SJSA1 (cell line): ENCODE measurements at regions not wholly inside any gene's neighbourhood (a gene's known extent, or its start where the extent isn't known, plus 50 kb on each side); places are given as distances from the start of the nearest gene placed in this dataset.
"Not testable (repeated sequence)": the region's sequence is repeated elsewhere in the genome, so short reads cannot be mapped to it uniquely, and the experiment has no call there.

Source experiments
- DNase-seq, 2 experiments: peaks; one replicate each; pipeline ENCODE4 v3.0.0-alpha.2; 2015 to 2020; ENCODE audit warnings: low spot score in 2 of 2, low read depth in 1 of 2
- H3K27ac ChIP-seq: fragments of 250-450 bp; sonication (Bioruptor Pico); 2 replicates; pipeline ENCODE4 v1.5.1; 2020; ENCODE audit warnings: mild to moderate bottlenecking, moderate library complexity
- H3K27me3 ChIP-seq: fragments of 250-450 bp; sonication (Bioruptor Pico); replicated peaks from 2 replicates; pipeline ENCODE4 v1.5.1; 2020; ENCODE audit warnings: mild to moderate bottlenecking, moderate library complexity
- H3K36me3 ChIP-seq: fragments of 250-450 bp; sonication (Bioruptor Pico); 2 replicates; pipeline ENCODE4 v1.5.1; 2020; ENCODE audit warnings: mild to moderate bottlenecking
- H3K4me1 ChIP-seq: fragments of 250-450 bp; sonication (Bioruptor Pico); replicated peaks from 2 replicates; pipeline ENCODE4 v1.6.1; 2021; ENCODE audit warnings: mild to moderate bottlenecking
- H3K4me3 ChIP-seq: fragments of 250-450 bp; sonication (Bioruptor Pico); 2 replicates; pipeline ENCODE4 v1.5.1; 2020; ENCODE audit warnings: mild to moderate bottlenecking
- H3K9me3 ChIP-seq: fragments of 250-450 bp; sonication (Bioruptor Pico); replicated peaks from 2 replicates; pipeline ENCODE4 v1.5.1; 2020; ENCODE audit warnings: mild to moderate bottlenecking

GRCh38 chr2:198909525-198910267 lies 548.0 kb downstream of the SATB2 start:
- H3K27me3 ChIP-seq, result no peaks in the 10 kb centered on the region; the same call in 1 of the 2 replicates
- H3K4me3 ChIP-seq, result no peak overlapping the region
- no peak for DNase-seq
- no peaks in the 10 kb centered on the region for H3K9me3 ChIP-seq
- H3K36me3 ChIP-seq, result no peaks in the 10 kb centered on the region
- no peak overlapping the region for H3K27ac ChIP-seq
- H3K4me1 ChIP-seq, result no peaks in the 10 kb centered on the region

DNA sequence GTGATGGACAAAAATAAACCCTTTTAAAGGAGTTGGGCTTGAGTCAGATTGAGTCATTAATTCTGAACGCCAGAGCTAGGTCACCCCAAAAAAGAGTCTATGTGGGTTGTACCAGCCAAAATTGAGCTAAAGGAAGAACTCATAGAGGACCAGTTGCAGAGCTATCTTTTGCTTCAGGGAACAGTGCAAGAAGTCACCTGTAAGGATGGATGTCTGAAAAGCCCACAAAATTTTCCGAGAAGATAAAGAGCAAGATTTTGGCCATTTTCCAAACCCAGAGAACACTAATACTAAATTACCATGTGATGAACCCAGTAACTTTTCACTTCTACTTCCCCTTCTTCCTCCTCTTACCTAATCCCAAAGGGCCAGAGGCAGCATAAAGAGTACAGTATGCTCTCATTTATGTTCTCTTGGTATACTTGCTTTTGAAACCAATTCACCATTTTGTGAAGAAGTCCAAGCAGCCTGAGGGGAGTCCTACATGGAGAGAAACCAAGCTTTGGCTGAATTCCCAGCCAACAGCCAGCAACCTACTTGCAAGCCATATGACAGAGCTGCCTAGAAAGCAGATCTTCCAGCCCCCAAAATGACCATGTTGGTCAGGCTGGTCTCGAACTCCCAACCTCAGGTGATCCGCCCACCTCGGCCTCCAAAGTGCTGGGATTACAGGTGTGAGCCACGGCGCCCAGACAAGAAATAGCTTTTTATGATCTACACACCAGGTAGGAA lies 551.7 kb downstream of the SATB2 start:
- DNase-seq, result no peak
- no peaks in the 10 kb centered on the region for H3K36me3 ChIP-seq
- H3K4me3 ChIP-seq, result no peak overlapping the region
- no peak overlapping the region for H3K27ac ChIP-seq
- H3K4me1 ChIP-seq, result no peaks in the 10 kb centered on the region
- H3K27me3 ChIP-seq, result no peaks in the 10 kb centered on the region
- no peaks in the 10 kb centered on the region for H3K9me3 ChIP-seq

- Histone ChIP-seq H3K36me3 (no peaks in the 10 kb centered on the region), H3K9me3 (no peaks in the 10 kb centered on the region), H3K4me3 (no peak overlapping the region), H3K27me3 (no peaks in the 10 kb centered on the region), H3K4me1 (no peaks in the 10 kb centered on the region), H3K27ac (no peak overlapping the region)
- no peak for DNase-seq
These were observed 555.8 kb downstream of the SATB2 start for GRCh38 chr2:198901894-198902293.

GRCh38 chr2:198900141-198900540 lies 557.6 kb downstream of the SATB2 start:
- Histone ChIP-seq H3K4me1 (no peaks in the 10 kb centered on the region), H3K27me3 (no peaks in the 10 kb centered on the region), H3K9me3 (no peaks in the 10 kb centered on the region), H3K4me3 (no peak overlapping the region), H3K27ac (no peak overlapping the region), H3K36me3 (no peaks in the 10 kb centered on the region)
- no peak for DNase-seq

- Histone ChIP-seq H3K4me1 (no peaks in the 10 kb centered on the region), H3K27me3 (no peaks in the 10 kb centered on the region), H3K27ac (no peak overlapping the region), H3K9me3 (no peaks in the 10 kb centered on the region), H3K4me3 (no peak overlapping the region), H3K36me3 (no peaks in the 10 kb centered on the region)
- no peak for DNase-seq
These were observed 567.2 kb downstream of the SATB2 start for GRCh38 chr2:198890490-198890889.

GRCh38 chr2:198883604-198884003 lies 574.1 kb downstream of the SATB2 start:
- H3K4me1 ChIP-seq, result no peaks in the 10 kb centered on the region
- no peaks in the 10 kb centered on the region for H3K36me3 ChIP-seq
- H3K27me3 ChIP-seq, result no peaks in the 10 kb centered on the region
- DNase-seq, result no peak
- H3K4me3 ChIP-seq, result no peak overlapping the region
- H3K27ac ChIP-seq, result no peak overlapping the region
- no peaks in the 10 kb centered on the region for H3K9me3 ChIP-seq

GRCh38 chr2:198880986-198881385 lies 576.8 kb downstream of the SATB2 start:
- Histone ChIP-seq H3K27ac (no peak overlapping the region), H3K9me3 (no peaks in the 10 kb centered on the region), H3K27me3 (no peaks in the 10 kb centered on the region), H3K4me3 (no peak overlapping the region), H3K4me1 (no peaks in the 10 kb centered on the region), H3K36me3 (no peaks in the 10 kb centered on the region)
- no peak for DNase-seq

GRCh38 chr2:198880421-198880820 lies 577.3 kb downstream of the SATB2 start:
- Histone ChIP-seq H3K36me3 (no peaks in the 10 kb centered on the region), H3K27ac (no peak overlapping the region), H3K9me3 (no peaks in the 10 kb centered on the region), H3K27me3 (no peaks in the 10 kb centered on the region), H3K4me3 (no peak overlapping the region), H3K4me1 (no peaks in the 10 kb centered on the region)
- no peak for DNase-seq

GRCh38 chr2:198874472-198874858 lies 583.3 kb downstream of the SATB2 start:
- no peak overlapping the region for H3K27ac ChIP-seq
- H3K4me1 ChIP-seq, result no peaks in the 10 kb centered on the region; the same call in 1 of the 2 replicates
- no peaks in the 10 kb centered on the region for H3K36me3 ChIP-seq
- no peak for DNase-seq
- no peak overlapping the region for H3K4me3 ChIP-seq
- H3K9me3 ChIP-seq, result no peaks in the 10 kb centered on the region
- H3K27me3 ChIP-seq, result no peaks in the 10 kb centered on the region

DNA sequence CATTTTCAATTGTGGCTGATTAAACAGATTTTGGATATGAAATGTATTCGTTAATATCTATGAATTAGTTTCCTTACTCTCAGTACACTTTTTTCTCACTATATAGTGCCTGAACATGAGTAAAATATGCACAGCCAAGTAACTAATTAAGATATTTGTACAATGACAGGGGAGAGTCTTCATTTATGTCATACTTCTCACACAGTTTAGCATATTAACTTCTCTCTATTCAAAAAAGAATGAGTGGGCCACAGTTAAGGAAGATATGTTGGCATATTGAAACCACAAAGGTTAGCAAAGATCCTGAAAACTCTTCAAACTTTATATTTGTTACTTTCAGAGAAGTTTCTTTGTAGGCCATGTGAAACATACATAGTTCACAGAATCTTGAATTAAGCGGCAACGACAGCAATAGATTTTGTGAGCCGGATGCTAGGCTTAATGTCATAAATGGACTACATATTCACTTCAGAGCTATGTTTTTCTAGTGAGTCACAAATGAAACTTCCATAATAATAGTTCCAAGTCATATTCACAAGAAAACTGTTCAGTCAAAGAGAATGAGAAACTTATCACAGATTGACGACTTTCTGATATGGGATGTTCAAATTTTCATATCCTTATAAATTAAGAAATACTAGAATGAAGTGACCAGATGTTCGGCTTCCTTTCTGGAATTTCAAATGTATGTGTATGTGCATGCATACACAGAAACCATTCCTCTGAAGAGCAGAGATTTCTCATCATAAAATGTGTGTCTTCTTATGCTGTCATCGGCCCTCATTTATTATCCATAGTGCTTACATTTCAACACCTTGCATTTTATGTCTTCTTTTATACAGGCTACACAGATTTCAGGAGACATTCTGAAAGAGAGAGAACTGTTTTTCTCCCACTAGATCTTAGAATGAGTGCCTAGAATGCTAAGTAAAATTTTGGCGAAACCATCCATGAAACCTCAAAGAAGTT lies 584.0 kb downstream of the SATB2 start:
- no peaks in the 10 kb centered on the region for H3K9me3 ChIP-seq
- H3K36me3 ChIP-seq, result no peaks in the 10 kb centered on the region
- no peak for DNase-seq
- H3K27ac ChIP-seq, result no peak overlapping the region
- H3K4me1 ChIP-seq, result no peaks in the 10 kb centered on the region; the same call in 1 of the 2 replicates
- no peaks in the 10 kb centered on the region for H3K27me3 ChIP-seq
- no peak overlapping the region for H3K4me3 ChIP-seq

GRCh38 chr2:198863655-198864054 lies 594.1 kb downstream of the SATB2 start:
- no peak overlapping the region for H3K27ac ChIP-seq
- DNase-seq, result no peak
- H3K4me1 ChIP-seq, result no peaks in the 10 kb centered on the region
- no peaks in the 10 kb centered on the region for H3K27me3 ChIP-seq
- no peaks in the 10 kb centered on the region for H3K36me3 ChIP-seq
- H3K4me3 ChIP-seq, result no peak overlapping the region
- H3K9me3 ChIP-seq, result no peaks in the 10 kb centered on the region

GRCh38 chr2:198861080-198861479 lies 596.7 kb downstream of the SATB2 start:
- no peak overlapping the region for H3K4me3 ChIP-seq
- DNase-seq, result no peak
- no peak overlapping the region for H3K27ac ChIP-seq
- H3K27me3 ChIP-seq, result no peaks in the 10 kb centered on the region
- H3K4me1 ChIP-seq, result no peaks in the 10 kb centered on the region
- no peaks in the 10 kb centered on the region for H3K36me3 ChIP-seq
- H3K9me3 ChIP-seq, result no peaks in the 10 kb centered on the region

- Histone ChIP-seq H3K9me3 (no peaks in the 10 kb centered on the region), H3K27me3 (no peaks in the 10 kb centered on the region), H3K27ac (no peak overlapping the region), H3K4me1 (no peaks in the 10 kb centered on the region), H3K4me3 (no peak overlapping the region), H3K36me3 (no peaks in the 10 kb centered on the region)
- DNase-seq, result no peak
These were observed 600.5 kb downstream of the SATB2 start for GRCh38 chr2:198857246-198857645.

DNA sequence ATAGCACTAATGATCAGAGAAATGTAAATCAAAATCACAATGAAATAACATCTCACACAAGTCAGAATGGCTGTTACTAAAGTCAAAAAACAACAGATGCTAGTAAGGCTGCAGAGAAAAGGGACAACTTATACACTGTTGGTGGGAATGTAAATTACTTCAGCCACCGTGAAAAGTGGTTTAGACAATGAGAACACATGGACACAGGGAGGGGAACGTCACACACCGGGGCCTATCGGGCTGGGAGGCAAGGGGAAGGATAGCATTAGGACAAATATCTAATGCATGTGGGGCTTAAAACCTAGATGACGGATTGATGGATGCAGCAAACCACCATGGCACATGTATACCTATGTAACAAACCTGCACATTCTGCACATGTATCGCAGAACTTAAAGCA lies 602.0 kb downstream of the SATB2 start:
- H3K4me3 ChIP-seq, H3K27me3 ChIP-seq, H3K4me1 ChIP-seq, DNase-seq, H3K36me3 ChIP-seq, H3K9me3 ChIP-seq, H3K27ac ChIP-seq: not testable (repeated sequence)
